ENCODE measurements at regions not wholly inside any gene's neighbourhood (a gene's known extent, or its start where the extent isn't known, plus 50 kb on each side); places are given as distances from the start of the nearest gene placed in this dataset.

DNA sequence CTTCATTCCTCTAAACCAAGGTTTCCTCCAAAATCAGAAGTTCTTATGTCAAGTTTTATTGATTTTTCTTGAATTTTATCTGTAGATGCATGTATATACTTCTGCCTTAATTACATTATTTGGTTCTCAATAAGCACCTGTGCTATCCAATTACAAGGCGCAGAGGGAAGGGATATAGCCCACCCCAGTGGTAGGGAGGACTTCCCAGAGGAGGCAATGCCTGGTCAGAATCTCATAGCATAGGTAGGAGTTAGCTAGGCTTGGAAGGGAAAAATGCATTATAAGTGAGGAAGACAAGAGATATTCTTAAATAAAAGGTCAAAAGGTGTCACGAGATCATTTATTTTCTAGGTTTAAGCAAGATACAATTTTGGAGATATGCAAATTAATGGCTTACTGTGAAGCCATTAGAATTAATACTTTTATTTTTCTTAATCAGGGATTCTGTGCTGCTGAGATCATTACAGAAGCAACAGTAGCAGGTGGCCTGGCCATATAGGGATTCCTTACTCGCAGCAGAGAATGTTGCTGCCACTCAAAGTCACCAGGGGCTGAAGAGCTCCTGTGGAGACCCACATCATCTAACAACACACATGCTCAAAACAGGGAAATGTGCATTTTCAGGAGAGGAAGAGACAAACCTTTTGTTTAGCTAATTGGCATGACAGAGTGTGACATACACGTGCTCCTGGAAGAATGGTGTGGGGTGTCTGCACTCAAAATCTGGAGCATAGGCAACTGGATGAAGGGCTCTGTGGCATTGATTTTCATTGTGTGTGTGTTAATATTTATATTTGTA lies 178.3 kb downstream of the ATG4C start:
- Mint-ChIP-seq H3K4me3 (no peak overlapping the region), H3K27me3 (peaks cover 14% of the 10 kb centered on the region), H3K9me3 (no peaks in the 10 kb centered on the region), H3K27ac (no peak overlapping the region), H3K4me1 (ENCODE audit: low read depth) (no peaks in the 10 kb centered on the region), H3K36me3 (ENCODE audit: low read depth) (no peaks in the 10 kb centered on the region)
- TF ChIP-seq, protein P1, sequence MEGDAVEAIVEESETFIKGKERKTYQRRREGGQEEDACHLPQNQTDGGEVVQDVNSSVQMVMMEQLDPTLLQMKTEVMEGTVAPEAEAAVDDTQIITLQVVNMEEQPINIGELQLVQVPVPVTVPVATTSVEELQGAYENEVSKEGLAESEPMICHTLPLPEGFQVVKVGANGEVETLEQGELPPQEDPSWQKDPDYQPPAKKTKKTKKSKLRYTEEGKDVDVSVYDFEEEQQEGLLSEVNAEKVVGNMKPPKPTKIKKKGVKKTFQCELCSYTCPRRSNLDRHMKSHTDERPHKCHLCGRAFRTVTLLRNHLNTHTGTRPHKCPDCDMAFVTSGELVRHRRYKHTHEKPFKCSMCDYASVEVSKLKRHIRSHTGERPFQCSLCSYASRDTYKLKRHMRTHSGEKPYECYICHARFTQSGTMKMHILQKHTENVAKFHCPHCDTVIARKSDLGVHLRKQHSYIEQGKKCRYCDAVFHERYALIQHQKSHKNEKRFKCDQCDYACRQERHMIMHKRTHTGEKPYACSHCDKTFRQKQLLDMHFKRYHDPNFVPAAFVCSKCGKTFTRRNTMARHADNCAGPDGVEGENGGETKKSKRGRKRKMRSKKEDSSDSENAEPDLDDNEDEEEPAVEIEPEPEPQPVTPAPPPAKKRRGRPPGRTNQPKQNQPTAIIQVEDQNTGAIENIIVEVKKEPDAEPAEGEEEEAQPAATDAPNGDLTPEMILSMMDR (IDR thresholded peaks at IDR 0.05): no peak
- DNase-seq: no peak
- ChIA-PET POLR2A (no interaction called here), CTCF (interaction anchor here (1.1 to 1.5 kb wide), 2 partner anchors 130 to 189 kb away, joined by 3 read pairs; no protein-coding TSS in a partner anchor)
- ATAC-seq: no peak
- intact Hi-C loops (cut with micrococcal nuclease): no loop called here

DNA sequence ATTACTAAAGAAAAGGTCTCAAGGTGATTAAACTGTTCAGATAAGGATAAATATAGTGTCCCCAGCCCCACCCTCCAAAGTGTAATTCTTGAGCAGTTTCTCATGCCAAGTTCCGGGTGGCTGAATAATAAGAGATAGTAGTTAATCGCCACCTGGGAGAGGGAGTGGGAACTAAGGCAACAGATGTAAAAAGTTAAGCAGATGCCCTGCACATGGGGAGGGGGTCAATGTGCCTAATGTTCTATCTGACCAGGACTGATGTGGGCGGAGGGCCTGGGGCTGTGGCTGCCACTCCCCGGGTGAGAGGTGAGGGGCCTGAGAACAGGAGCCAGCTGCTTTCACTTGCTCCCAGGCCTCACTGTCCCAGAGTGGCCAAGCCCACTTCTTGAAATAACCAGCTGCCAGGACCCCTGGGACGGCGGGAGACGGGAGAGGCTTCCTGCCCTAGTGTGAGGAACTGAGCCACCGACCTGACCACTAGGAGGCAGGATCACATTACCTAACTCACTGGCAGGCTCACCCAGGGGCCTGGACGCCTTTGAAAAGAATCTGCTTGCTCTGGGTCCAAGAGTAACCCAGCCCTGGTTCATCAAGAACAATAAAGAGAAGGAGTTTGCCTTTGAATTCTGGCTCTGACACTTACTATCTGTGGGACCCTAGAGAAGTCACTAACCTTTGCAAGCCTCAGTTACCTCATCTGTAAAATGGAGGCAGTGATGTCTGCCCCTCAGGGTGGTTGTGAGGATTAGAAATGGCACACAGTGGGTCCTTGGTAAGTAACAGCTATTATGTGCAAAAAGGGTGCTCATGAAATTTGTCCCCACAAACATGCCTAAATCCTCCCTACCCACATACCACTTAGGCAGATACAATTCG lies 179.2 kb downstream of the ATG4C start:
- Mint-ChIP-seq H3K27ac (no peak overlapping the region), H3K9me3 (no peaks in the 10 kb centered on the region), H3K4me3 (no peak overlapping the region), H3K27me3 (peaks cover 16% of the 10 kb centered on the region), H3K4me1 (ENCODE audit: low read depth) (no peaks in the 10 kb centered on the region), H3K36me3 (ENCODE audit: low read depth) (no peaks in the 10 kb centered on the region)
- TF ChIP-seq, protein P1 (IDR thresholded peaks at IDR 0.05): peak; percentile 42
- ChIA-PET CTCF (interaction anchor here (0.7 to 1.5 kb wide), 4 partner anchors 9 to 188 kb away, joined by 3 read pairs; no protein-coding TSS in a partner anchor), POLR2A (no interaction called here)
- peak; percentile 52 for DNase-seq
- intact Hi-C loops (cut with micrococcal nuclease): no loop called here
- ATAC-seq: peak; percentile 47

DNA sequence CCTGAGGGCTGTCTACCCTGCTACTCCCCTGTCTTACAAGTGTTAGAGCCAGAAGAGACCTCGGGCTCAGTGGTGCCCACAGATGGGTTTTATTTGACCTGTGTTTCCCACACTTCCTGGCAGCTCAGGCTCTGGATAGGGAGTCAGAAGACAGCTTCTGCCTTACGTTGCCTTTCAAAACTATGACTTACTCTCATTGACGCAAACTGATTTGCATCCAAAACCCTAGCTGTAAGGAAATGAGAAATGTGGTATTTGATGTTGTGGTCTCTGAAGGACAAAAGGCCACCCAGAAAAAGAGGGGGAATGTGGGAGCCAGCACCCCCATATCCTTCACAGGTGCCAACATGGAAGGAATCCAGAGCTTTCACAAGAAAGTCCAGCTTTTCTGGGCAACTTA lies 180.2 kb downstream of the ATG4C start:
- ChIA-PET CTCF (interaction anchor here (0.7 to 0.8 kb wide), 2 partner anchors 10 to 185 kb away, joined by 3 read pairs; no protein-coding TSS in a partner anchor), POLR2A (no interaction called here)
- H3K27me3 Mint-ChIP-seq: peaks cover 17% of the 10 kb centered on the region
- H3K27ac Mint-ChIP-seq: no peak overlapping the region
- intact Hi-C loops (cut with micrococcal nuclease): no loop called here
- ATAC-seq (no peak), DNase-seq (no peak)
- H3K4me1 Mint-ChIP-seq (ENCODE audit: low read depth): no peaks in the 10 kb centered on the region
- H3K4me3 Mint-ChIP-seq: no peak overlapping the region
- H3K36me3 Mint-ChIP-seq (ENCODE audit: low read depth): no peaks in the 10 kb centered on the region
- H3K9me3 Mint-ChIP-seq: no peaks in the 10 kb centered on the region
- TF ChIP-seq, protein P1 (IDR thresholded peaks at IDR 0.05): no peak

DNA sequence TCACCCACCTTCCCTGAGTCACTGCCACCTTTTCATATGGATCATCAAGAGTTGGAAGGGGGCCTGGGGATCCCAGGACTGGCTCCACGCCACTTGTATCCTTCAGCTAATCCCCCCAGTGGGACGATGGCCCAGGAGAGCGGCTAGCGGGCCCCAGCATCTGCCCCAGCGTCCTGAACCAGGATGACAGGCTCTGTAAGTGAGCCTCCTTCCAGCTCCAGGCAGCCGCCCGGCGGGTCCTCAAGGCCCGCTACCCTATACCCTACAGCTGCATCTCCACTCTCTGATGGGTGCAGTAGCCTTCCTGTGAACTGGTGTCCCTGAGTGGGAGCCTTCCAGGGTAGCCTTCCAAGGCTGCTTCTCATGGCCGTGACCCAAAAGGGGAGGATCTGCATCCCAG lies 183.1 kb downstream of the ATG4C start:
- intact Hi-C loops (cut with micrococcal nuclease): no loop called here

More for the DNA sequence above, 183.1 kb downstream of the ATG4C start:
- Mint-ChIP-seq H3K4me3 (no peak overlapping the region), H3K27ac (no peak overlapping the region), H3K27me3 (peaks cover 12% of the 10 kb centered on the region), H3K9me3 (no peaks in the 10 kb centered on the region), H3K36me3 (ENCODE audit: low read depth) (no peaks in the 10 kb centered on the region), H3K4me1 (ENCODE audit: low read depth) (no peaks in the 10 kb centered on the region)
- ChIA-PET POLR2A (no interaction called here), CTCF (no interaction called here)
- DNase-seq (no peak), ATAC-seq (no peak)
- TF ChIP-seq, protein P1 (IDR thresholded peaks at IDR 0.05): no peak

Measured in activated CD8-positive, alpha-beta T cell treated with anti-CD3 and anti-CD28 coated beads for 36 hours (primary cell).